SK-N-SH (cell line): ENCODE measurements at regions not wholly inside any gene's neighbourhood (a gene's known extent, or its start where the extent isn't known, plus 50 kb on each side); places are given as distances from the start of the nearest gene placed in this dataset.

ENCODE experiments used
- IRF3 ChIP-seq: fragments of 150-350 bp; IDR thresholded peaks from 2 replicates; pipeline ENCODE4 v1.6.1; 2016; ENCODE audit warnings: mild to moderate bottlenecking, low read depth, low read length
- MXI1 ChIP-seq: IDR thresholded peaks from 2 replicates; pipeline ENCODE4 v1.6.1; 2012; ENCODE audit warnings: mild to moderate bottlenecking, low read depth, low read length, improper control_type of control experiment
- RCOR1 ChIP-seq: fragments of 150-350 bp; IDR thresholded peaks from 2 replicates; pipeline ENCODE4 v1.6.1; 2017; ENCODE audit warnings: antibody characterized with exemption, low read length
- TAF1 ChIP-seq: IDR thresholded peaks from 2 replicates; pipeline ENCODE4 v1.6.1; 2012; ENCODE audit warnings: low read depth, mild to moderate bottlenecking, low read length, moderate library complexity, borderline replicate concordance
- TEAD4 ChIP-seq: IDR thresholded peaks from 2 replicates; pipeline ENCODE4 v1.4.0; 2012; ENCODE audit warnings: mild to moderate bottlenecking, borderline replicate concordance; ENCODE audit not compliant: insufficient read depth
- USF2 ChIP-seq: fragments of 150-350 bp; IDR thresholded peaks from 2 replicates; pipeline ENCODE4 v1.6.1; 2017; ENCODE audit warnings: antibody characterized with exemption, low read length, low read depth, borderline replicate concordance
- small RNA-seq, 7 experiments: library from RNA; depleted of rRNA; stranded (forward); fragments of <200 nt; gene quantifications; one replicate each; pipeline ENCODE3, GENCODE V24; 2012

- TF ChIP-seq MXI1, result no peak
- TF ChIP-seq USF2, result no peak
- TF ChIP-seq TEAD4, result no peak
- TF ChIP-seq IRF3, result no peak
- TF ChIP-seq TAF1, result no peak
- TF ChIP-seq RCOR1, result no peak
These were observed 143.1 kb downstream of the SLC41A2 start (continued) for GRCh38 chr12:104814944-104815343.

Small RNAs in the stretch of these regions (small RNA-seq; reads per million reads assigned to genes)
- gene RF00019, result 0 reads per million in 7 experiments
